Activated CD8-positive, alpha-beta memory T cell treated with anti-CD3 and anti-CD28 coated beads for 36 hours (primary cell): ENCODE measurements at regions not wholly inside any gene's neighbourhood (a gene's known extent, or its start where the extent isn't known, plus 50 kb on each side); places are given as distances from the start of the nearest gene placed in this dataset.

Experiments
- CTCF ChIA-PET: fragments of 350-600 bp; sonication (Branson Sonifier 250); formaldehyde crosslinking; loops from one replicate; lab custom pipeline; 2021; ENCODE audit warnings: antibody characterized with exemption; lab: Charles Lee
- POLR2A ChIA-PET: fragments of 350-600 bp; sonication (Branson Sonifier 250); formaldehyde crosslinking; loops from one replicate; lab custom pipeline; 2021; ENCODE audit warnings: antibody characterized with exemption; lab: Charles Lee

DNA sequence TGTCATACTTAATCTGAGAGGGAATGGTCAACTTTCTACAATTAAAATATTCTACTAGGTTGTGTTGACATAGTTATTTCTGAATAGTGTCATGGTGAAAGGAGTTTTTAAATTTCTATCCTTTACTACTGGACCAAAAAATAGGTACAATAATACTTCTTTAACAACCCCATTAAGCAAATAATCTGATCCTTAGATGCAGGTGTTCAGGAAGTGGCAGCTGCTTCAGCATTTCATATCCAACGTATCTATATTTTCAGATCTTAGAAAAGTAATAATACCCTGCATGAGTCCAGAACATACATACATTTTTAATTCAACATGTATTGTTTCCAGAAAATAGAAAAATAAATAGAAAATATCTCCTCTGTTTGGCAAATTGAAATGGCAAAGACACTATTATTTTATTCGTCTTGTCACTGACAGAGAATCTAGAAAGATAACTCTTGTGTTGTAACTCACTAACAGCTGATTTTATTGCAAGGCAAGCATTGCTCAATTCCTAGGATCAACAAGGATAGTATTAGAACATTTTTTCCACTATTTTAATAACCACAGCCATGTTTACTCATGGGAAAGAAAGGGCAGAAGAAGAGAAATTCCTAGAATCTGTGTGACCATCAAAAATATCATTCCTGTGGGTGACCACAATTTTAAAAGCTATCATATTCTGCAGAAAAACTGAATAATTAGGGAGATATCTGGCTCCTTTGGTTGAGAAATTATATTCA, 159.3 kb upstream of the CNTNAP2 start:
- ChIA-PET CTCF (no interaction called here), POLR2A (no interaction called here)

DNA sequence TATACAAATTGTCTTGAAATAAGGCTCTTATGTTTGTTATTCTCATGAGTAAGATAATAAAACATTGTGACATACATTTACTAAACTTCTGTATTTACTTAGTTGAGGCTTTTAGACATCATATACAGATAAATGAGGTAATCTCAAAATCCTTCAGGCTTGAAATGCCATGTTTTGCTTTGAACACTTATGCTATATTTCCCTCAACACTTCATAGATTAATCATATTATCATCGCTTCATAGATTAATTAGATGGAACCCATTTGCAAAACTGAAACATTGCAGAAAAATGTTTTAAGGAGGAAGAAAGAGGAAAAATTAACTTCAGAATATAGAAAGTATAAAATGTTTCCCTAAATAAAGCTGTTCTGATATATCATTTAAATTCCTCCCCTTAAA, 165.0 kb upstream of the CNTNAP2 start:
- POLR2A ChIA-PET: no interaction called here
- CTCF ChIA-PET: no interaction called here

DNA sequence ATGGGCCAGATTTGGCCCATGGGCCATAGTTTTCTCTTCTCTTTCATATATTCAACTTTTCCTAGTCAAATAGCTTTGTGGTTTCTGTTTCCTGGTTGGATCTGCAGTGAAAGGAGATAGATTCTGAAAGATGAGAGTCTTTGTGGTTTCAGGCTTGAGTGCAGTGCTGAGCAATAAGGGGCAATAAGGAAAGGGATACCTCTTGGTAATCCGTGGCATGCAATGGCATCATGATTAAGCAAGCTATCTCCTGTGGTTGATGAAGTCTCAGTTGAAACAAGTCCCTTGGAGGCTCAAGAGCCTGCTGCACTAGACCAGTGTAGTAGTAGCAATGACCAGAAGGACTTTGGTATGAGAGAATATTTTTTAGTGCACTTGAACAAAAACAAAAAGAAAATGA, 187.7 kb upstream of the CNTNAP2 start:
- POLR2A ChIA-PET: no interaction called here

DNA sequence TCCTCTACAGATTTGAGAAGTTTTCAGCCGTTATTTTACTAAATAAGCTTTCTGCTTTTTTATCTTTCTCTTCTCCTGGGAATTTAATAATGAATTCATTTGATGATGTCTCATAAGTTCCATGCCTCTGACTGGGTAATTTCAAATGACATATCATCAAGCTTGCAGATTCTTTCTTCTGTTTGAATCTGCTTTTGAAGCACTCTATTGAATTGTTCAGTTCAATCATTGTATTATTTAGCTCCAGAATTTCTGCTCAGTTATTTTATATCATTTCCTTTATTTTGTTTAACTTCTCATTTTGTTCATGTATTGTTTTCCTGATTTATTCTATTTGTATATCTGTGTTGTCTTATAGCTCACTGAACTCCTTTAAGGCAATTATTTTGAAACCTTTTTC, 196.9 kb upstream of the CNTNAP2 start:
- ChIA-PET POLR2A (no interaction called here), CTCF (no interaction called here)

More for the DNA sequence above, 187.7 kb upstream of the CNTNAP2 start:
- CTCF ChIA-PET: interaction anchor here (0.7 kb wide), 2 partner anchors 22 to 433 kb away, joined by 3 read pairs; no protein-coding TSS in a partner anchor

DNA sequence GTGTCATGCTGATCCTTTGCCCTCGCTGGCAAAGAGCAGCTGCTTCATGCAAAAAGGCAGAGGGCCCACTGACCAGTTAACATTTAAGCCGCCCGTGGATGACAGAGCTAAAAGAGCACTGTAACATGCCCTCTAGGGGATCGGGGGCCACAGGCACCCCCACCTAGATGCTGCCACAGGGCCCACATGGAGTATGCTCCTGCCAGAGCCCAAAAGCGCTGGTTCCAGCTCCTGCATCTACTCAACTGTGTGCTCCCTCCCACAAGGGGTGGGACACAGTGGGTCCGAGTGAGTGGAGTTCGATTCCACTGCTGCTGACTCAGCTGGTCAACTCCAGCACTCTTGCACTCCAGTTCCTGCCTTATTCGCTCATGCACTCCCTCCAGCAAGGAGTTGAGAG, 199.8 kb upstream of the CNTNAP2 start:
- CTCF ChIA-PET: no interaction called here
- POLR2A ChIA-PET: no interaction called here

DNA sequence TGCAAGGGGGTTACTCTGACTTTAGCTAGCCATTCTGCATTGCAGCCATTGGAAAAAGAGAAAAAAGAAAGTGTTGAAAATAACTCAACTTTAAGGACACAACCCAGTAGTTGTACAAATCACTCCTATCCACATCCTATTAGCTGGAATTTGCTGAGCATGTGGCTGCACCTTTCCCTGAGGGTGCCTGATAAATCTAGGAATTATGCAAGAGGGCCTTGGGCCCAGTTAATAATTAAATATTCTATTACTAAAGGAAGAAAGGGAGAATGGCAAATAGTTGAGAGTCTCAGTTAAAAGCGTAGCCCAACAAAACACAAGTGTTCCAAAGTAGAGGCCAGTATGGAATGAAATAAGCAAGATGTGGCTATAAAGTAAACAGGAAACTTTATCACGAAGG, 200.9 kb upstream of the CNTNAP2 start:
- ChIA-PET POLR2A (no interaction called here), CTCF (no interaction called here)

DNA sequence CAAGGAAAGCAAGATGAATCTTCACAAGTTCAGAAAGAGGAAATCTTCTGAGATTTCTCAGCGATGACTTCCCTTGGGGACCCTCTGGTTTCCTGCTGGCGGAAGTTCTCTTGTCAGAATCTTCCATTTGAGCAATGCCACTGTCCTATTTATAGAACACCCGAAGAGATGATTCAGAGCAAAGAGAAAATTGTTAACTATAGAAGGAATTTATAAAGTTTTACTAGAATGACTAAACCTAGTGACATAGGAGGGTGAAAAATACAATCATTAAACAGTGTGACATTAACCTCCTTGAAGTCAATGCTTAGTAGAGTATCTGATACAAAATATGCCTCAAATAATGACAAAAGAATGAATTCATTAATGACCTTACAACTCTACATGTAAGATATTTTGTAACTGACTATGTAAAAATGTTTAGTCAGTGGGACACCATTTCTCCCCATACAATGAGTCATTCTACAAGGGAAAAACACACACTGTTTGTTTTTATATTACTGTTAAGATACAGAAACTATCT, 206.5 kb upstream of the CNTNAP2 start:
- POLR2A ChIA-PET: no interaction called here
- CTCF ChIA-PET: no interaction called here

DNA sequence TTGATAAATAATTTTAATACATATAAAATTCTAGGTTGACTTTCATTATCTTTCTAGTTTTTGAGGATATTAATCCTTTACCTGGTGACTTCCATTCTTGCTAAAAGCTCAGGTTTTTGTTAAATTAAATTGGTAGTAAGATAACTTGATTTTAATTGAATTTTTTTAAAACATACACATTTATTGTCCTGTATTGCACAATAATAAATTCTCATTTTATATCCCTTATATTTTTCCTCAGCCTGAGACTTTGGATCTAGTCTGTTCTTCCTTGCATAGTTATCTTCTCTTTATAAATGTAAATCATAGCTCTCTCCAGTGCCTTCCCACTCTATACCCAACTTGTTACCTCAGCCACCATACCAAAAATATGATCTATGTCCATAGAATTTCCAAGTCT, 212.9 kb upstream of the CNTNAP2 start:
- POLR2A ChIA-PET: no interaction called here
- CTCF ChIA-PET: no interaction called here

DNA sequence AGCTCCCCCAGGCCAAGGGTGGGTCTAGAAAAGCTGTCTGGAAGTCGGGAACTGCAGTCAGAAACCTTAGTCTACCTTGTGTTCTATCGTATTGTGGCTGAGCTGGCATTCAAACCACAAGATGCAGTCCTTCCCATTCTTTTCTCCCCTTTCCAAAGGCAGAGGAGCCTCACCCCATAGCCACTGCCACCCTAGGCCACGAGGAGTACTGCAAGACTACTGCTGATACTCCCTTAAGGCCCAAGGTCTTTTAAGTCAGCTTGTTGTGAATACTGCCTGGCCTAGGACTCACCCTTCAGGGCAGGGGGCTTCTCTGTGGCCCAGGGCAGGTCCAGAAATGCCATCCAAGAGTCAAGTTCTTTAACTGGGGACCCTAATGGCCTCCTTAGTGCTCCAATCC, 214.5 kb upstream of the CNTNAP2 start:
- ChIA-PET POLR2A (no interaction called here), CTCF (no interaction called here)

DNA sequence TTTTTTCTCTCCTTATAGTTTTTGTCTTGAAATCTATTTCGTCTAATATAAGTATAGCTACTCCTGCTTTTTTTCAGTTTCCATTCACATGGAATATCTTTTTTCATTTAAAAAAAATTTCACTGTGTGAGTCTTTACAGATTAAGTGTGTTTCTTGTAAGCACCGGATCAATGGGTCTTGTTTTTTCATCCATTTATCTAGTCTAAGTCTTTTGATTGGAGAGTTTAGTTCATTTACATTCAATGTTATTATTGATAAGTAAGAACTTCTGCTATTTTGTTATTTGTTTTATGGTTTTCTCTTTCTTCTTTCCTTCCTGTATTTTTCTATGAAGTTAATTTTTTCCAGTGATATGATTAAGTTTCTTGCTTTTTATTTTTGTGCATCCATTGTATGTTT, 216.7 kb upstream of the CNTNAP2 start:
- CTCF ChIA-PET: no interaction called here
- POLR2A ChIA-PET: no interaction called here

DNA sequence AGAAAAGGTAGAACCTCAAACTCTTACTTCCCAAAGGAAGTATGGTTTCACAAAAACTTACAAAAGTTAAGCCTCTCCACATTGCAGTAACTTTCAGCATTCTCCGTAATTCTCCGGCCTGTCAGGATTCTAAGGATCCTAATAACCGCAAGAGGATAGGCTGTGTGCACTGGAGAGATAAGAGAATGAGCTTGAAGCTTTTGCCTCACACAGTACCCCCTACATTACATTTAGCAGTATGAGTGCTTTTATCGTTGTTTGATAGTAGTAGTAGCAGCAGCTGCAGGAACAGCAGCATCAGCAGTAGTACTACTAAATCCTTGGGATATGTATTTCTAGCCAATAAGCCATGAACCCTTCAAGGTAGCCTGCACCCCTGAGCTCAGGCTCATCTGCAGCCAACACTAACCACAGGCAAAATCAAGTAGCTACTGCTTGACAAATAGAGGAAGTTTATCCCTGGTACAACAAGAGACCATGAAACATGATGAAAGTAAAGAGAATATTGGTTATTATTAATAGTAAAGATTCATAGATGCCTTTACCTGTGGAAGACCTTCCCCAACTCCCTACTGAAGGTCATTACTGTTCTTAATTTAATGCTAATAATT, 222.6 kb upstream of the CNTNAP2 start:
- CTCF ChIA-PET: no interaction called here
- POLR2A ChIA-PET: no interaction called here

DNA sequence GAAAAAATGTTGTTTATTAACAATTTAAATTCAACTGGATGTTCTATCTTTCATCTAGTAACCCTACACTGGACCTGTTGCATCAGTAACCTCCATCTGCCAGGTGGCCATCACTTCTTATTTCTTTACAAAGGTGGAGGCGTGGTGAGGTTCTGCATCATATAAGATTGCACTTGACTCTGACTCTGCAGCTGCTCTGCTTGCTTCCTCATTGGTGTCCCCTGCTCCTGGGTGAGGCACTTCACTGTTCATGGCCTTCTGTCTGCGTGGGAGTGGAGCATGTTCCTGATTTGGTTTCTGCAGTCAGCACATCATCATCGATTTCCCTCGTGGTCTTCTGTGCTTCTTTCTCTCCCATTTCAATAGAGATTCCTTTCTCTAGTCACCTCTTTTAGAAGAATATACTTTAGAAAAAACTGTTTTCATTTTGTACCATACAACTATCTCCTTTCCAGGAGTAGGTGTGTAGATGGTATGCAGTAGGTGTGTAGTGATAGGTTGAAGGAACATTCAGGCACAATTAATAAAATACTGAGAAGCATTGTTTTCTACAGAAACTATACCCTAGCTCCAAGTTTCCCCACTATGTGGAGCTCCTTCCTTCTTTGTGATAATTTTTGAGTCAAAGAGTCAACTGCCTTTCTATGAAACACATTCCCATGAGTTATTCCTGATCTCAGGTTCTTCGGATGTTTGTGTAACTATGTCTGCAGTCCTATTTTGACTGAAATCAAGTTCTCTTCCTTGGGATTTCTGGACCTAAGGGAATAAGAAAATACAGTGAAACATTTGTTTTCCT, 231.7 kb upstream of the CNTNAP2 start:
- ChIA-PET CTCF (no interaction called here), POLR2A (no interaction called here)

DNA sequence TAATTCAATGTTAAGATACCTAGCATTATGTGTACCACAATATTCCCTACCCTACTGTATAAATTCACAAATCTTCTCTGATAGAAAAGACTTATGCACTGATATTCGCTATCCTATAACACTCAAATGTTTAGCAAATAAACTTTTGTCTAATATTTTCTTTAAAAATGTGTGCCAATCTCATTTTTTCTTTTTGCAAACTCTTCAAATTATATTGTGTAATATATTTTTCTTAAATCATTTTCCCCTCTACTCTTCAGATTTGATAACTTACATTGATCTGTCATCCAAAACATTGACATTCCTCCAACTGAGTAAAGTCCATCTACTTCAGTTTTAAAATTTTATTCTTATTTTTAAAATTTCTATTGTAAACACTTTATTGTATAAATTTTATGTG, 240.2 kb upstream of the CNTNAP2 start:
- ChIA-PET CTCF (no interaction called here), POLR2A (no interaction called here)

DNA sequence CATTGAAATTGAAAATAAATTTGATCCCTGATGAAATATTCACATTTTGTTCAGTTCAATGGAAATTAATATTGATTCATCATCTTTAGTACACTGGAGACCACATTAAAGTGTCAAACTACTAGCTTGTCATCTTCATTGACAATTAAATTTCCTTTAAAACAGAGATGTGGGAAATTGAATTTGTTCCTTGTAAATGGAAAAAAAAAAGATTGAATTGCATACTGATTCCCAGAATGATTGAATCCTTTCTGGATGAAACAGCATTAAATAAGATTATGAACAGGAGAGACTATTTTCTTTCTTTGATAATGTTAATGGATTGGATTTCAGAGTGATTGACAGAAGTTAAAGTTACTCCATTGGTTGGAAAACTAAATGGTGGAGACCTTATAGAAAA, 241.3 kb upstream of the CNTNAP2 start:
- POLR2A ChIA-PET: no interaction called here
- CTCF ChIA-PET: no interaction called here

DNA sequence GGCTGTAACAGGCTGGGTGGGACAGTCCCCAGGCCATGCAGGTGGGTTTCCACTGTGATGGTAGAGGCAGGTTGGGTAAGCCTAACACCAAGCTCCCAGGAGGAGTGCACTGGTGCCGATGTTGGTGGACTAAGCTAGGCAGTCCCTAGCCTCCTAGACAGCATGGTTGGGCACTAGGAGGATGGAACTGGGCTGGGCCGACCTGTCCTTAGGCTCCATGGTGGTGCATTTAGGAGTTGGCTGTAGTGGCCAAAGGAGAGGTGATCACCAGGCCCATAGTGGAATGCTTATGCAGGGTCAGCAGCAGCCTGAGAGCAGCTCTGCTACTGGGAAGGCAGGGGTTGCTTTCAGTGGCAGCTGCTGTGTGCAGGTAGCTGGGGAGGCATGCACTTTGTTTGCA, 247.7 kb upstream of the CNTNAP2 start:
- POLR2A ChIA-PET: no interaction called here

DNA sequence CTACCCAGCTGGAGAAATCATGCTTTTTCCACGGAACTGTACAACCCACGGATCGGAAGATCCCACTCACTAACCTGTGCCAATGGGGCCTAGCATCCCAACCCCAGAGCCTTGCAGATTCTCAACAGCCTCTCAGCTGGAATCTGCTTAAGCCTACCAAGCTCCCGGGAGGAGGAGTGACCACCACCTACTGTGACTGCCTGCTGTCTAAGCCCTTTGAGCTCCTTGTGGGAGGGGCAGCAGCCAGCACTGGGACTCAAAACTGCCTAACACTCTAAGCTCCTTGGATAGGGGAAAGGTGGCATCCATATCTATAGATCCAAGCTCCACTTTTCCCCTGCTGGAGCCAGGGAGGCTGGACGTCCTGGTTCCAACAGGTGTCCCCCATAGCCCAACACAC, 254.4 kb upstream of the CNTNAP2 start:
- POLR2A ChIA-PET: no interaction called here

More for the DNA sequence above, 247.7 kb upstream of the CNTNAP2 start:
- CTCF ChIA-PET: no interaction called here

DNA sequence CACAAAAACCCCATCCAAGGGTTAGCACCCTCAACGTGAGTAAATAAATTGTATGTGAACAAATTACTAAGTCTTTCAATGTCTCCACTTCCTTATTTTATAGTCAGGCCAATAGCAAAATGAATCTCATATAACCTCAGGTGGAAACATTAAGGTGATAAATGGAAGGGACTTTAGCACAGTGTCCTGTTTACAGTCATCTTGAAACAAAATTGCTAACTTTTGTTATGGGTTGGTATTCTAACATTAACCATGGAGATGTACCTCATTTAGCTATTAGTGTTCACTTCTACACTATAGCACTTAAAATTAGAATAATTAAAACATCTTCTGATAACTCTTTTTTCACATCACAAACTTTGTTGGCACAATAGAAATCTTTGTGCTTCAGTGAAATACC, 255.8 kb upstream of the CNTNAP2 start:
- ChIA-PET CTCF (no interaction called here), POLR2A (no interaction called here)

More for the DNA sequence above, 254.4 kb upstream of the CNTNAP2 start:
- CTCF ChIA-PET: no interaction called here

DNA sequence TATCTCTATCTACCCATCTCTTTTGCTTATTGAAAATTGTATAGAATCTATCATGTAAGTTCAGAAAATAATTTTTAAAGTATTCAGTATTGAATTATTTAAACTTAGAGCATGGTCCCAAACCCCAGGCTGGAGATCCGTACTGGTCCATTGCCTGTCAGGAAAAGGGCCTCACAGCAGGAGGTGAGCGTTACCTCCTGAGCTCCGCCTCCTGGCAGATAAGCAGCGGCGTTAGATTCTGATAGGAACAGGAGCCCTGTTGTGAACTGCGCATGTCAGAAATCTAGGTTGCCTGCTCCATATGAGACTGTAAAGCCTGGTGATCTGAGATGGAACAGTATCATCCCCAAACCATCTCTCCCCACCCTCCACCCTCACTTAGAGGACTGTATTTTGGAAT, 266.0 kb upstream of the CNTNAP2 start:
- CTCF ChIA-PET: no interaction called here
- POLR2A ChIA-PET: no interaction called here

DNA sequence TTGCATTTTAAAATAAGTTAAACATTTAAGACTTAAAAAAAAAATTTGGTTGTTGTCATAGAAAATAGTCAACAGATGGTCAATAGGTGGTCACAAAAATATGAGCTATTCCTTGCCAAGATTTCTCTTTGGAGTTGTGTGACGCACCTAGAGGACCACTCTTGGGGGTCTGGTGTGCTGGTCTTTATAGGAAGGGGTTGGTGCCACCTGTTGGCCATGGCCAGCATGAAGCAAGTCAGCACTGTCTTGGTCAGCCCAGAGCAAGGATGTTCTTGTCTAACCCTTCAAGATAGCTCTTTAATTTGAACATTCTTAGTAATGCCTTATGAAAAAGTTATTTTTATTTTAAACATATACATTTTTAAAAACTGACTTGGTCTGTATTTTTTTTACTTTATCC, 267.9 kb upstream of the CNTNAP2 start:
- CTCF ChIA-PET: no interaction called here

DNA sequence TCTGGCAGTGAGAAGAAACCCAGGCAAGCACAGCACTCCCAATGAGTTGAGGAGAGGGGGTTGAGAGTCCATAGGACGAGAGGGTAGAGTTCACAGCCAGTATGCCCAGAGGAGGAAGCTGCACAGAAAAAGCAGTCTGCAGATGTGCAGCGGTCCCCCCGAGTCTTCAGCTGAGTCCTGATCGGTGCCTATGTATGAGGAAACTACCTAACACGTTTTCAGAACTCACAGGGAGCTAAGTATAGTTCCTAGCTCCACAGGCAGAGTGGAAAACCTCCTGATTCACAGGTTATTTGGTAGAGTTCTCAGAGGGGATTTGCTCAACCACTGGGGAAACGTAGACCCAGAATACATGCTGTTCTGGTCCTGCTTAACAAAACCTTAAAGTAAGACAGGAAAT, 271.3 kb upstream of the CNTNAP2 start:
- CTCF ChIA-PET: no interaction called here
- POLR2A ChIA-PET: no interaction called here

More for the DNA sequence above, 267.9 kb upstream of the CNTNAP2 start:
- POLR2A ChIA-PET: no interaction called here
